ENCODE measurements at regions not wholly inside any gene's neighbourhood (a gene's known extent, or its start where the extent isn't known, plus 50 kb on each side); places are given as distances from the start of the nearest gene placed in this dataset.

DNA sequence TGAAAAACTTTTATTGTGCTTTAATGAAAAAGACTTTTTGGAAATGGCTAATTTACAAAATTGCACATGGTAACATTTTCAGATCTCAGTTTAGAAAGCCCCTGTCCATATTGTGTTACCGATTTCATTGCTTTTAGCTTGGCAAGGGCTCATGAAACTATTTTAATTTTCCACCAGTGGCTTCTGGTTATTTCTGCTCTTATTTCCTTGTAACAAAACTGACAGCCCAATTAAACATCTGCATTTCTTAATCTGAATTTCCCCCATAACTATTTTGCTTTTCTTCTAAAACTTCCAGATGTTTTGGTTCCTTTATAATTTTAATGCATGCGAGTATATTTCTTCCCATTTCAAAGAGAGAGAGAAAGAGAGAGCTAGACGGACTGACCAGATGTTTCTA, 264.8 kb downstream of the PTPRC start:
- TF ChIP-seq, protein P1, sequence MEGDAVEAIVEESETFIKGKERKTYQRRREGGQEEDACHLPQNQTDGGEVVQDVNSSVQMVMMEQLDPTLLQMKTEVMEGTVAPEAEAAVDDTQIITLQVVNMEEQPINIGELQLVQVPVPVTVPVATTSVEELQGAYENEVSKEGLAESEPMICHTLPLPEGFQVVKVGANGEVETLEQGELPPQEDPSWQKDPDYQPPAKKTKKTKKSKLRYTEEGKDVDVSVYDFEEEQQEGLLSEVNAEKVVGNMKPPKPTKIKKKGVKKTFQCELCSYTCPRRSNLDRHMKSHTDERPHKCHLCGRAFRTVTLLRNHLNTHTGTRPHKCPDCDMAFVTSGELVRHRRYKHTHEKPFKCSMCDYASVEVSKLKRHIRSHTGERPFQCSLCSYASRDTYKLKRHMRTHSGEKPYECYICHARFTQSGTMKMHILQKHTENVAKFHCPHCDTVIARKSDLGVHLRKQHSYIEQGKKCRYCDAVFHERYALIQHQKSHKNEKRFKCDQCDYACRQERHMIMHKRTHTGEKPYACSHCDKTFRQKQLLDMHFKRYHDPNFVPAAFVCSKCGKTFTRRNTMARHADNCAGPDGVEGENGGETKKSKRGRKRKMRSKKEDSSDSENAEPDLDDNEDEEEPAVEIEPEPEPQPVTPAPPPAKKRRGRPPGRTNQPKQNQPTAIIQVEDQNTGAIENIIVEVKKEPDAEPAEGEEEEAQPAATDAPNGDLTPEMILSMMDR (IDR thresholded peaks at IDR 0.05), result no peak
- no peak for TF ChIP-seq EZH2 (IDR thresholded peaks at IDR 0.05)

All from neural progenitor cell (in vitro differentiated cells).